Activated B cell treated with CpG ODN at 0.5 μM for 24 hours (primary cell): ENCODE measurements at regions not wholly inside any gene's neighbourhood (a gene's known extent, or its start where the extent isn't known, plus 50 kb on each side); places are given as distances from the start of the nearest gene placed in this dataset.

Experiments used
- ATAC-seq: fragments of 200-7000 bp; cut with Tn5 transposase; one replicate; pipeline ENCODE4 v1.10.0; 2021; ENCODE audit warnings: low read depth, mild to moderate bottlenecking, moderate library complexity
- CTCF ChIA-PET: fragments of 350-600 bp; sonication (Branson Sonifier 250); formaldehyde crosslinking; loops from one replicate; lab custom pipeline; 2021; ENCODE audit warnings: antibody characterized with exemption; lab: Charles Lee
- POLR2A ChIA-PET: fragments of 350-600 bp; sonication (Branson Sonifier 250); formaldehyde crosslinking; loops from one replicate; lab custom pipeline; 2021; ENCODE audit warnings: antibody characterized with exemption; lab: Charles Lee
- DNase-seq: peaks from one replicate; pipeline ENCODE4 v3.0.0; 2022
- H3K27ac Mint-ChIP-seq: one replicate; pipeline ENCODE4 v1.8.0; 2020; ENCODE audit warnings: mixed read lengths
- H3K27me3 Mint-ChIP-seq: one replicate; pipeline ENCODE4 v1.8.0; 2021; ENCODE audit warnings: mixed read lengths
- H3K36me3 Mint-ChIP-seq: one replicate; pipeline ENCODE4 v1.8.0; 2021; ENCODE audit warnings: low read depth, mixed read lengths
- H3K4me1 Mint-ChIP-seq: one replicate; pipeline ENCODE4 v1.8.0; 2021; ENCODE audit warnings: mixed read lengths
- H3K4me3 Mint-ChIP-seq: one replicate; pipeline ENCODE4 v1.8.0; 2020; ENCODE audit warnings: mild to moderate bottlenecking, mixed read lengths
- H3K9me3 Mint-ChIP-seq: one replicate; pipeline ENCODE4 v1.8.0; 2020; ENCODE audit warnings: mixed read lengths
- CTCF ChIP-seq: fragments of 200-600 bp; IDR thresholded peaks from one replicate; pipeline ENCODE4 v1.8.0; 2022; ENCODE audit warnings: antibody characterized with exemption, mild to moderate bottlenecking
- intact Hi-C: fragments of 100-400 bp; cut with micrococcal nuclease; formaldehyde crosslinking; loops from one replicate; pipeline ENCODE4 v1.15.1; 2024

- Mint-ChIP-seq H3K9me3 (peaks cover 2% of the 10 kb centered on the region), H3K4me3 (no peak overlapping the region), H3K4me1 (no peaks in the 10 kb centered on the region), H3K27me3 (no peaks in the 10 kb centered on the region), H3K36me3 (no peaks in the 10 kb centered on the region), H3K27ac (no peak overlapping the region)
- TF ChIP-seq CTCF = no peak
- DNase-seq = no peak
- intact Hi-C loops = no loop called here
- ATAC-seq = no peak
- ChIA-PET POLR2A (no interaction called here), CTCF (no interaction called here)
These were observed 187.1 kb downstream of the ELAVL2 start for GRCh38 chr9:23638837-23639426.
